ENCODE measurements at regions not wholly inside any gene's neighbourhood (a gene's known extent, or its start where the extent isn't known, plus 50 kb on each side); places are given as distances from the start of the nearest gene placed in this dataset.

DNA sequence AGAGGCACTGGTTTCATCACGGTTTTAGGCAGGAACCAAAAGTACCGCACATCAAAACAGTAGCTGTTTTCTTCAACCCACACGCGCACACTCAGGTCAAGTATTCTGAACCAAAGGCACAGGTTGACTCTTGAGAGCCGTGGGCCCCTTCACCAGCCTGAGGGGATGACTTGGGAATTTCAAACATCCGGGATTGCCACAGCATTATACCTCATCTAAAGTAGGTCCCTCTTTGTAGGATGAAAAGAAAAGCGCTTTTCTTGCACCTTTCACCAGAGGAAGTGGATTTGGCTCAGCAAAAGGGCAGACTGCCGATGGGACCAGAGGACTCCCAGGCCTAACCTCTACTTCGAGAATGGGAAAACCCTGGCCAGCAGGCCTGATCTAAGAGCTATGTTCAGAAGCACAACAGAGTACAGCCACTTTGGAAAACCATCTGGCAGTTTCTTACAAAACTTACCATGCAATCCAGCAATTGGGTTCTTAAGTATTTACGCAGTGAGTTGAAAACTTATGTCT lies 88.2 kb upstream of the PROK2 start:
- no peak overlapping the region for H2BK120ac ChIP-seq (ENCODE audit: low read depth, low read length, poor library complexity, severe bottlenecking)
- peak; percentile 41 for DNase-seq
- no peak overlapping the region for H3K23ac ChIP-seq (ENCODE audit: insufficient read length, low read depth, low read length)
- H3K4me2 ChIP-seq (ENCODE audit: insufficient read depth, insufficient read length, low read length) = no peak overlapping the region
- H3K14ac ChIP-seq (ENCODE audit: insufficient read depth, low read length) = no peak overlapping the region
- no peak overlapping the region for H3K27ac ChIP-seq (ENCODE audit: insufficient read length, low read depth, low read length)
- H3K9ac ChIP-seq (ENCODE audit: extremely low read depth, insufficient read length, low read length) = no peak overlapping the region
- no peaks in the 10 kb centered on the region for H3K27me3 ChIP-seq (ENCODE audit: insufficient read depth, low read length)
- no peak overlapping the region for H4K91ac ChIP-seq (ENCODE audit: insufficient read length, low read depth, low read length)
- H2AFZ ChIP-seq (ENCODE audit: low read length) = no peak overlapping the region
- no peak overlapping the region for H2BK5ac ChIP-seq (ENCODE audit: insufficient read length, low read length)
- Mint-ChIP-seq H3K9me3 (peaks cover 0 to 1% of the 10 kb centered on the region in 2 experiments; a peak in 2 of 5 replicates), H3K27ac (no peak overlapping the region), H3K4me3 (no peak overlapping the region), H3K27me3 (ENCODE audit: low read depth) (no peaks in the 10 kb centered on the region), H3K4me1 (peaks cover 38 to 46% of the 10 kb centered on the region in 2 experiments), H3K36me3 (ENCODE audit: insufficient read depth in 1 of 3, low read depth in 3 of 3) (no peaks in the 10 kb centered on the region; a peak in 1 of 7 replicates)
- no peak overlapping the region for H2AK5ac ChIP-seq (ENCODE audit: insufficient read length, low read length)
- no peak overlapping the region for H2BK15ac ChIP-seq (ENCODE audit: low read depth, low read length)
- no peak overlapping the region for H3T11ph ChIP-seq (ENCODE audit: low read length)
- TF ChIP-seq, protein P1, sequence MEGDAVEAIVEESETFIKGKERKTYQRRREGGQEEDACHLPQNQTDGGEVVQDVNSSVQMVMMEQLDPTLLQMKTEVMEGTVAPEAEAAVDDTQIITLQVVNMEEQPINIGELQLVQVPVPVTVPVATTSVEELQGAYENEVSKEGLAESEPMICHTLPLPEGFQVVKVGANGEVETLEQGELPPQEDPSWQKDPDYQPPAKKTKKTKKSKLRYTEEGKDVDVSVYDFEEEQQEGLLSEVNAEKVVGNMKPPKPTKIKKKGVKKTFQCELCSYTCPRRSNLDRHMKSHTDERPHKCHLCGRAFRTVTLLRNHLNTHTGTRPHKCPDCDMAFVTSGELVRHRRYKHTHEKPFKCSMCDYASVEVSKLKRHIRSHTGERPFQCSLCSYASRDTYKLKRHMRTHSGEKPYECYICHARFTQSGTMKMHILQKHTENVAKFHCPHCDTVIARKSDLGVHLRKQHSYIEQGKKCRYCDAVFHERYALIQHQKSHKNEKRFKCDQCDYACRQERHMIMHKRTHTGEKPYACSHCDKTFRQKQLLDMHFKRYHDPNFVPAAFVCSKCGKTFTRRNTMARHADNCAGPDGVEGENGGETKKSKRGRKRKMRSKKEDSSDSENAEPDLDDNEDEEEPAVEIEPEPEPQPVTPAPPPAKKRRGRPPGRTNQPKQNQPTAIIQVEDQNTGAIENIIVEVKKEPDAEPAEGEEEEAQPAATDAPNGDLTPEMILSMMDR (conservative IDR thresholded peaks at IDR 0.05) = no peak
- H4K8ac ChIP-seq (replicated peaks; ENCODE audit: insufficient read length, low read depth, low read length) = no peak overlapping the region
- H3K56ac ChIP-seq (ENCODE audit: insufficient read length, low read depth, low read length) = no peak overlapping the region
- H2BK12ac ChIP-seq (ENCODE audit: insufficient read length, low read depth, low read length) = no peak overlapping the region
- H3K79me2 ChIP-seq (ENCODE audit: insufficient read depth, low read length) = no peaks in the 10 kb centered on the region
- H3K23me2 ChIP-seq (ENCODE audit: insufficient read length, low read depth, low read length, poor library complexity, severe bottlenecking) = no peaks in the 10 kb centered on the region
- no peak overlapping the region for H2BK20ac ChIP-seq (ENCODE audit: low read depth, low read length, poor library complexity, severe bottlenecking)
- H3K79me1 ChIP-seq (ENCODE audit: insufficient read depth, low read depth, low read length, poor library complexity, severe bottlenecking) = no peaks in the 10 kb centered on the region
- no peaks in the 10 kb centered on the region for H4K20me1 ChIP-seq (ENCODE audit: control insufficient read depth, insufficient read depth, insufficient read length)
- H3K4ac ChIP-seq (ENCODE audit: low read depth, low read length) = no peak overlapping the region
- peaks cover 6% of the 10 kb centered on the region for H3K4me1 ChIP-seq (ENCODE audit: insufficient read depth, low read length)
- WGBS (ENCODE audit: extremely low coverage, insufficient read length, low lambda C conversion rate) = no CpG with 5 or more reads among the region's 10 CpGs
- H3K9me3 ChIP-seq (ENCODE audit: control insufficient read depth, low read depth, low read length) = no peaks in the 10 kb centered on the region
- no peak overlapping the region for H3K18ac ChIP-seq (ENCODE audit: insufficient read length, low read depth, low read length)
- no peak overlapping the region for H4K5ac ChIP-seq (ENCODE audit: insufficient read length, low read depth, low read length)

All from H9 (cell line).